NT2/D1 (cell line): ENCODE measurements at regions not wholly inside any gene's neighbourhood (a gene's known extent, or its start where the extent isn't known, plus 50 kb on each side); places are given as distances from the start of the nearest gene placed in this dataset.

ENCODE experiments used
- YY1 ChIP-seq: IDR thresholded peaks from 2 replicates; pipeline ENCODE4 v1.6.1; 2011; ENCODE audit not compliant: insufficient read length, insufficient read depth
- ZNF274 ChIP-seq: IDR thresholded peaks from 2 replicates; pipeline ENCODE4 v1.6.1; 2011; ENCODE audit warnings: mild to moderate bottlenecking, low read depth, low read length

GRCh38 chr20:9919271-9920014 is 80.6 kb upstream of the PAK5 start:
- TF ChIP-seq YY1 (no peak), ZNF274 (no peak)
